Neutrophil (primary cell): ENCODE measurements at regions not wholly inside any gene's neighbourhood (a gene's known extent, or its start where the extent isn't known, plus 50 kb on each side); places are given as distances from the start of the nearest gene placed in this dataset.

Source experiments
- H3K27ac ChIP-seq: fragments of 200-600 bp; sonication (generic); 2 replicates; pipeline ENCODE4 v1.5.1; 2016; ENCODE audit warnings: mild to moderate bottlenecking, moderate library complexity
- H3K27me3 ChIP-seq: fragments of 200-600 bp; sonication (generic); 2 replicates; pipeline ENCODE4 v1.6.0; 2016; ENCODE audit warnings: mild to moderate bottlenecking
- H3K36me3 ChIP-seq: fragments of 200-600 bp; sonication (generic); 2 replicates; pipeline ENCODE4 v1.5.1; 2017
- H3K4me1 ChIP-seq, 2 experiments: fragments of 200-600 bp in 1 of 2; sonication (generic) in 1 of 2; 1 replicate in 1 of 2; 2 replicates in 1 of 2; pipeline versions ENCODE4 v1.5.1 to v1.6.1; 2013 to 2016; ENCODE audit warnings: low read depth in 1 of 2, low read length in 1 of 2, mild to moderate bottlenecking in 1 of 2, moderate library complexity in 1 of 2; ENCODE audit not compliant: control insufficient read depth in 1 of 2, insufficient read depth in 1 of 2
- H3K4me3 ChIP-seq, 2 experiments: fragments of 200-600 bp in 1 of 2; sonication (generic) in 1 of 2; 1 replicate in 1 of 2; 2 replicates in 1 of 2; pipeline ENCODE4 v1.5.1; 2013 to 2016; ENCODE audit warnings: low read depth in 1 of 2, low read length in 1 of 2, mild to moderate bottlenecking in 1 of 2, moderate library complexity in 1 of 2
- H3K9me3 ChIP-seq: fragments of 200-600 bp; sonication (generic); 2 replicates; pipeline ENCODE4 v1.5.1; 2016
- CTCF ChIP-seq: fragments of 200-600 bp; sonication (generic); IDR thresholded peaks from 2 replicates; pipeline ENCODE4 v1.5.1; 2016; ENCODE audit warnings: antibody characterized with exemption

- Histone ChIP-seq H3K36me3 (no peaks in the 10 kb centered on the region), H3K4me1 (no peaks in the 10 kb centered on the region), H3K27me3 (no peaks in the 10 kb centered on the region), H3K4me3 (no peak overlapping the region), H3K9me3 (no peaks in the 10 kb centered on the region), H3K27ac (no peak overlapping the region)
- no peak for TF ChIP-seq CTCF
These were observed 427.2 kb downstream of the USP25 start for GRCh38 chr21:16156841-16157489.

- no peak overlapping the region for H3K4me3 ChIP-seq
- H3K27ac ChIP-seq = no peak overlapping the region
- no peaks in the 10 kb centered on the region for H3K36me3 ChIP-seq
- H3K4me1 ChIP-seq = no peaks in the 10 kb centered on the region
- no peak for TF ChIP-seq CTCF
- no peaks in the 10 kb centered on the region for H3K27me3 ChIP-seq
- no peaks in the 10 kb centered on the region for H3K9me3 ChIP-seq
These were observed 429.6 kb downstream of the USP25 start for GRCh38 chr21:16159213-16159970.

- H3K27ac ChIP-seq = no peak overlapping the region
These were observed 430.2 kb downstream of the USP25 start for GRCh38 chr21:16159971-16160350.

GRCh38 chr21:16162953-16163352, 433.2 kb downstream of the USP25 start:
- TF ChIP-seq CTCF = no peak
- Histone ChIP-seq H3K27me3 (no peaks in the 10 kb centered on the region), H3K9me3 (no peaks in the 10 kb centered on the region), H3K36me3 (no peaks in the 10 kb centered on the region), H3K4me3 (no peak overlapping the region), H3K4me1 (no peaks in the 10 kb centered on the region), H3K27ac (no peak overlapping the region)

More at GRCh38 chr21:16159971-16160350, 430.2 kb downstream of the USP25 start:
- no peaks in the 10 kb centered on the region for H3K36me3 ChIP-seq
- no peak for TF ChIP-seq CTCF
- H3K9me3 ChIP-seq = no peaks in the 10 kb centered on the region
- H3K4me3 ChIP-seq = no peak overlapping the region
- no peaks in the 10 kb centered on the region for H3K4me1 ChIP-seq
- H3K27me3 ChIP-seq = no peaks in the 10 kb centered on the region

- Histone ChIP-seq H3K4me1 (no peaks in the 10 kb centered on the region), H3K36me3 (no peaks in the 10 kb centered on the region), H3K27me3 (no peaks in the 10 kb centered on the region), H3K27ac (no peak overlapping the region), H3K9me3 (no peaks in the 10 kb centered on the region), H3K4me3 (no peak overlapping the region)
- TF ChIP-seq CTCF = no peak
These were observed 439.3 kb downstream of the USP25 start for GRCh38 chr21:16169102-16169511.
